ENCODE measurements at regions not wholly inside any gene's neighbourhood (a gene's known extent, or its start where the extent isn't known, plus 50 kb on each side); places are given as distances from the start of the nearest gene placed in this dataset.

DNA sequence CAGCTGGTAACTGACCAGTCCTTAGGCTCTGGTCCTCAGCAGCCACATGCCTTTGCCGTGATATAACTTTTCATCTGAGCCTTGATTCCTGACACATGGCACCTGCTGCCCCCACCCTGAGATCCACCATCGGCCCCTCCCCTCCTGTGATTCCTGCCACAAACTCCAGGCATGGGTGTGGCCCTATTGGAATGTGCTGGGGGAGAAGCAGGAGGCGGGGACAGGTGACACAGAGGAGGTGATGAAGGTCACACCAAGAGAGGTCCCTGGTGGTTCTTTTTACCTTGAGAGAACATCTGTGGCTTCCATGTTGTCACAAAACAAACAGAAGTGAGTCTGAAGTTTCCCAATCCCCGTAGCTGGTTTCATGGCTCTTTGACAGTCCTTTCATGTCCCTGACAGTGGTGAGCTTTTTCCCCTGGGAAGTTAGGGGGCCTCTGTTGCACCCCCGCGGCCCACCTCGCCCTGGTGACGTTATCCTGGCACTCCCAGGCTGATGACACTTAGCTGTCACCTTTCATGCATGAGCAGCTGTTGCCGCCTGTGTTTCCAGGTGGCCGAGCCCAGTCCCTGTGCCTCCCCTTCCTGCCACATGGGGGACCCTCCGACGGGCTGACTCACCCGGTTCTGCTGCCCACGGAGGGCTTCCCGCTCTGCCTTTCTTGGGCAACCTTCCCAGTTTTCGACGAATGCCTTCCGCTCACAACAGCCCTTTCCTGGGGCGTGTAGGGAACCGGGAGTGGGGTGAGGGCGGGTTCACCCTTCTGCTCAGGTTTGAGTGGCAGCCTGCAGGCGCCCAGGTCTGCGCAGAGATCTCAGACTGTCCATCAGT is 66.3 kb upstream of the GLI2 start:
- DNase-seq = no peak

DNA sequence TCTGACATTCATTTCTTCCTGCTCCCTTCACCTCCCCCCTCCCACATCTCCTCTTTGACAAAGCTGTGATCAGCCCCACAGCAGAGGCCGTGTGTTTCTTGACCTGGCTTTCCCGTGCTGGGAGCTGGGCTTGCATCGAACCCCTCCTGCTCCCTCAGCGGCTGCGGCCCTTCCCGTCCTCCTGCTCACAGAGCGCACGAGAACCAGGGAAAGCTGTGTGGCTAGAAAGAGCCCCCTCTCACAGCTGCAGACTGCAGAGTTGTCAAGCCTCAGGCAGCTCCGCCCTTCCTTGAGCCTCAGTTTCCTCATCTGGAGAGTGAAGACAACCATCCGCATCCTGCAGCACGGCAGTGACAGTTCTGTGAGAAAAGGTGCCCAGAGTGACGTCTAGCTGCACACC is 65.7 kb upstream of the GLI2 start:
- no peak for DNase-seq

DNA sequence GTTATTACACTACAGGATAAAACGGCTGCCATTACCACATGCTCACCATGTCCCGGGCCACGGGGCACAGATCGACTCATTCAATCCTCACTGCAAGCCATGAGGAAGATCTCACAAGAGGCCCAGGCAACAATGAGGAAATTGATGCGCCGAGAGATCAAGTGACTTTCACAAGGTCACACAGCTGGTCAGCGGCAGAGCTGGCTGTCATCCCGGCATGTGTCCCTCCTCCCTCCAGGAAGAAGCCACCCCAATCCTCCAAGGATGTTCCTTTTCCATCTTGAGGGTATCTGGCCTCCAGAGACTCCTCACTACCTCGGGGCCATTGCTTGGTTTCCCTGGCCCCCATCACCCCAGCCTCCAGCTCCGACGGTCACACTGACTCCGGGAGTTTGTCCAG is 65.3 kb upstream of the GLI2 start:
- DNase-seq = no peak

DNA sequence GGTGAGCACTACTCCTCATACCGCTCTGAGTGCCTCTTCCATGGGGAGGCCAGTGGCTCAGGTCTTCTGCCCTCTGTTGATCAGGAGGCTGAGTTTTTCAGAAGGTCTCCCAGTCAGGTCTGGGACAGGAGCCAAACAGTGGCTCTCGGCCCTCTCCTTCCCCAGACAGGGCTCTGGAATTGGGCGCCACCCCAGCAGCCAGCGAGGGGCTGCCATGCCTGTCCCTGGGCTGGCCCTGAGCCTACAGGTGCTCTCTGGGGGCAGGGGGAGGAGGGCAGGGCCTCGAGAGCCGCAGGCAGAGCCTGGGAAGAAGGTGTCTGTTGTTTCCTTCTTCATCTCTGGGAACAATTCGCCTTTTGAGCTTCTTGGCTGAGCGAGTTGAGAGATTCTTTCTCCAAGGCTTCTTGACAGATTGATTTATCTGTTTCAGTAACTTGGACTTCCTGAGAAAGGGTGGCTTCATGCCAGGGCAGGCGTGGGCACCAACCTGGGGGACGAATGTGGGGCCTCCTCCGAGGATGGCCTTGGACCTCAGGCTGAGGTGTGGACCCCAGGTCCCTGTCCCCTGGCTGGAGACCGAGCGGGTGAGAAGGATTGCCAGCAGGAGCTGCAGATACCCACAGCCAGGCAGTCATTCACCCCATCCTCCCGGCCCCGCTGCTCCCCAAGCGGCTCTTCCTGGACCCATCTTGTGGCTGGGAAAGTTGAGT is 64.7 kb upstream of the GLI2 start:
- no peak for DNase-seq

DNA sequence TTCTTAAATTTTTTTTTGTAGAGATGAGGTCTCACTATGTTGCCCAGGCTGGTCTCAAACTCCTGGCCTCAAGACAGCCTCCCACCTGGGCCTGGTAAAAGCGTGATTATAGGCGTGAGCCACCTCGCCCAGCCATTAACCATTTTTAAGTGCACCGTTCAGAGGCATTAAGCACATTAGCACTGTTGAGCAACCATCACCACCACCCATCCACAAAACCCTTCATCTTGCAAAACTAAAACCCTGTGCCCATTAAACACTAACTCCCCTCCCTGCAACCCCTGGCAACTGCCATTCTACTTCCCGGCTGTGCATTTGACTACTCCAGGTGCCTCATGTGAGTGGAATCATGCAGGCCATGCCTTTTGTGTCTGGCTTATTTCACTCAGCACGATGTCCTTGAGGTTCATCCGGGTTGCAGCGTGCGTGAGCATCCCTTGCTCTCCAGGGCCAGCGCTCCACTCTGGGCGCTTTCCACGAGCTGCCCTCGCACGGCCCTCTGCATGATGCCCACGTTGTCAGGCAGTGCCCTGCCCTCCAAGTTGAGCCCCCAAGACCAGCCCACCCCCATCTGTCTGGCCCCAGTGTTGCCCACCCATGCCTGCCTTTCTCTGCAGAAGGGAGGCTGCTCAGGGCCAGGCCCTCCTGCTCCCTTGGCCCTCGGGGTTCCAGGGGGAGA is 63.0 kb upstream of the GLI2 start:
- DNase-seq = no peak

DNA sequence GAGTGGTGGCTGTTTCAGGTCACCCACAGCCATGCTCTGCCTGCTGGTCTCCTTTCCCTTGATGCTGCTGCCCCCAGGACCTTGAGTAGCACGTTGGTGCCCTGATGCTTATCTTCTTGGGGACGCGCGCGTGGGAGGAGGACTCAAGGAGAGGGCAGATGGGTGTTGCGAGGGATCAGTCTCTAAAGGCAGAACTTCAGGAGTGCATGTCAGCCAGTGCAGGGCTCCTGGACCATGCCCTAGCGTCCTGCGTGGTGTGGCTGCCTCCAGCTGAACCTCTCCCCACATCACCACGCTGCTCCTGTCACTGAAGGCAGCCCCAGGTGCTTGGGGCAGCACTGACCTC is 62.5 kb upstream of the GLI2 start:
- no peak for DNase-seq

DNA sequence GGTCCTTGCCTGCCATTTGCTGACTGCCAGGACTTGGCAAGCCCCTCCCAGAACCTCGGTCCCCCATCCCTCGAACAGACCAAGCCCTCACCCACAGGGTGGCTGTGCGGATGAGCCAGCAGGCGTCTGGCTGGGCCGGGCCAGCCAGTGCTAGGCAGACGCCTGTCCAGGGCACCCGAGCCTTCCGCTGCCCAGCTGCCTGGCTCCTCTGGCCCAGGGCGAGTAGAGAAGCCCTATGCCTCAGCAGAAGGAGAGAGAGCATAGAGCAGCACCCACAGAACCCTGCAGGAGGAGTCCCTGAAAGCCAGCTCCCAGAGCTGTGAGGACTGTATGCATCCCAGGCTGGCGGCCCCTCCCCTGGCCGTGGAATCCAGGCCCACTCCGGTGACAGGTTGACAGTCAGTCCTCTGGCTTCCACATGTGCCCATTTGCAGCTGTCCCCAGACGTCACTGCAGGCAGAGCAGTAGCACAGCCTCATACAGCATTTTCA is 62.1 kb upstream of the GLI2 start:
- no peak for DNase-seq

DNA sequence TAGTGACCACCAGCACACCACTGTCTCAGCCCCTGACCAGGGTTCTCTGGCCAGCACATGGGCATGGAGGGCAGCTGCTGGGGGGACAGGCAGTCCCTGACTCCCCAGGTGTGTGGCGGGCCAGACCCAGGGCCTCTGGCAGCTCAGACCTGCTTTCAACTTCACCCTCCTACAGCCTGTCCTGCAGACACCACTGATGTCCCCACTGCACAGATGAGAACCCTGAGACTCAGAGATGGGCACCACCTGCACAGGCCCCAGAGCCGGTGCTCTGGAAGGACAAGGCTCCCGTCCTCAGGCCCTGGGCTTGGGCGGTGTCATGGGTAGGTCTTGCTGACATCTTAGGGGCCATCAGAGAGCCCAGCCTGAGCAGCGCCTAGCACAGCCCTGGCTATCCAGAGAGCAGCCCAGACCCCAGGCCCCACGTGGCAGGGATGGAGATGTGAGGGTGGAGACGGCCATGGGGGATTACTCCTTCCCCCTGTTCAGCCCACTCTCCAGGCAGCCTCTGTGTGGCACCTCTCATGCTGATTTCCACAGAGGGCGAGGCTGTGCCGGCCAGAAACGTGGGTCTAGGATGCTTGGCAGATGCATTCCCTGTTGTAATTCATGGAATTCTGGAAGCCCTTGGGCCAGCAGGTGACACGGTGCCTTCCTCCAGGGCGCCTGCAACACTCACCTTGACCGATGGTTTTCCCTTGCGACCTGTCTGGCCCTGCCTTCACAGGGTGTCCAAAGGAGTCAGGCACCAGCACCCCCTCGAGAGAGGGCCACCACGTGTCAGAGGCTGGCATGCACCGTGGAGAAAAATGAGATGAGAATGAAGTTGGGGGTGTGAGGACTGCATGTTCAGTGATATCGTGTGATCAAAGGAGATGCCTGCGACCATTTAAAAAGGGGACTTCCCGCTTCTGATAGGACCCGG is 61.2 kb upstream of the GLI2 start:
- DNase-seq = no peak

DNA sequence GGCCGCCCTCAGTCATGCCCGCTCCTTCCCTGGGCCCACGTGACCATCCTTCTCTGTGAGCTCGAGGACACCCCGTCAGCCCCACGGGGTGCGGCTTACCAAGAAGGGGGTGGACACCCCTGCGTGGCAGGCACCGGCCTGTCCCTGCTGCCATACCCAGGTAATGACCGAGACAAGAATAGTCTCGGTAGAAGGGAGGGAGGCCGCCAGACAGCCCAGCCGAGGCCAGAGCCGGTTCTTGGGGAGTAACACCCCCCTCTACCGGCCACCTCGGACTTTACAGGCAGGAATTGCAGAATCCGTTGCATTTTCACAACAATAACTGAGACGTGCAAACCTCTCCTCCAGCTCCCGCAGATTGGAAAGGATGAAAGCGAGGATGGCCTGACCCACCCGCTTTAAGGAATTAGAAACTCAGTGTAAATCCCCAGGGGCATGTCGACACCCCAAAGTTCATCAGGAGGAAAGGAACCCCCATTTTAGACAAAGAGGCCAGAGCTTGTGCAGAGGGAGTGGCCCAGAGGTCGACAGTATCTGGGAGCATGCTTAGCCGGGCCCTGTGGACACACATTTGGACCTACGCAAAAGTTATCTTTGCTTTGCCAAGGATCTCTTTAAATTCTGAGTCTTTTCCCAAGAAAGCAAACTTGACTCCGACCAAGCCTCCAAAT is 60.1 kb upstream of the GLI2 start:
- DNase-seq = peak; percentile 21

DNA sequence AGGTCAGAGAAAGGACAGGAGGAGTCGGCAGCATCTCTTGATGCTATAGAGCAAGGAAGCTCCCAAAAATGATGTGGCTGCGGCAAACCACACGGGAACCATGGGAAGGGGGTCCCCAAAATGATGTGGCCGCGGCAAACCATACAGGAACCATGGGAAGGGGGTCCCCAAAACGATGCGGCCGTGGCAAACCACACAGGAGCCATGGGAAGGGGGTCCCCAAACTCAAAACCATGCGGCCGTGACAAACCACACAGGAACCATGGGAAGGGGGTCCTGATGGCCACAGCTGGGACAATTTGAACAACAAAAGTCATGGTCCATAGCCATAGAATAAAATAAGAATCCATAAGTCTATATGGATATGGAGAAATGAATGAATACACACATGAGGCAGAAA is 58.4 kb upstream of the GLI2 start:
- DNase-seq = no peak

DNA sequence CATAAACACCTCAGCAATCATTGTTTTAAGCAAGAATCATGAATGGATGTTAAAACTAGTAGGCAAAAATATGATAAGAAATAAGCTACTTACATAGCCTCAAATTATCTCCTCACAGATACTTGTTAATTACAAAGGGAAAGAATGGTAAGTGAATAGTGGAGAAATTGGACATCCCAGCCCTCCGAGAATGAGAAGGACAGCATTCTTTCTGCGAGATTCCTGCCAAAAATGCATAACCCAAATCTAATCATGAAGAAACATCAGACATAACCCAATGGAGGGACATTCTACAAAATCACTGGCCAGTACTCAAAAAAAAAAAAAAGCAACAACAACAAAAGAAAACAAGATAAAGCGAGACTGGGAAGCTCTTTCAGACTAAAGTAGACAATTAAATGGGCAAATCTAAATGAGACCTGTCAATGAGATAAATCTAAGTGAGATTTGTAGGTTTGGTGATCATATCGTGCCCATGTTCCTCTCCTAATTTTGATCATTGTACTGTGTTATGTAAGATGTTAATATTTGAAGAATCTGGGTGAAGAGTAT is 57.9 kb upstream of the GLI2 start:
- DNase-seq = no peak

DNA sequence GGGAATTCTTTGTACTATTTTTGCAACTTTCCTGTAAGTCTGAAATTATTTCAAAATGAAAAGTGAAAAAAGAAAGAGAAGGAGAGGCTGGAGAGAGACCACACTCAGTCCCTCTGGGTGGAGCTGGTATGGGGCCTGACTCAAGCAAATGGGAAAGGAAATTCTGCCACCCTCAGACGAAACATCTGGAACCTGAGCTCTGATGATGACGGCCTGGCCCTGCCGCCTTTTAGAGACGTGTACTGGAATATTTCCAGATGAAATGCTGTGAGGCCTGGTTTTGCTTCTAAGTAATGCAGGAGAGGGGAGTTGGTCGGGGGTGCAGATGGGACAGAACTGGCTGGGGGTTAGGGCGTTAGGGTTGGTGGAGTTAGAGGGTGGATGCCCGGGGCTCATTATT is 57.4 kb upstream of the GLI2 start:
- no peak for DNase-seq

DNA sequence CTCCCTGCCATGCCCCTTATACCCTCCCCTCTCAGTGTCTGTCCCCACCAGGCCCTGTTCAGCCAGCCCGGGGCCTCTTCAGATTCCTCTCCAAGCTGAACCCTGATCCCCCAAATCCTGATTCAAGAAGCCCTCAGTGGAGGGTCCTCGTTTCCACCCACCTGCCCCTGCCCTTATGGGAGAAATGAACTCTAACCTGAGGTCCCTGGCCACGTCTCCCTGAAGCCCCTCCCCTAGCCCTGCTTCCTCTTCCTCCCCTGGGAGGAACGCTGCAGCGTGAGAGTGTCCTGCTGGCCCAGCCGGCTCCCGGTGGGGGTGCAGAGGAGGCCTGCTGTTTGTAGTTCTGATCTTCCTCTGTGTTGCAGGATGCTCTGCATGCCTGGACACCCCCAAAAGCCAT is 56.7 kb upstream of the GLI2 start:
- no peak for DNase-seq

DNA sequence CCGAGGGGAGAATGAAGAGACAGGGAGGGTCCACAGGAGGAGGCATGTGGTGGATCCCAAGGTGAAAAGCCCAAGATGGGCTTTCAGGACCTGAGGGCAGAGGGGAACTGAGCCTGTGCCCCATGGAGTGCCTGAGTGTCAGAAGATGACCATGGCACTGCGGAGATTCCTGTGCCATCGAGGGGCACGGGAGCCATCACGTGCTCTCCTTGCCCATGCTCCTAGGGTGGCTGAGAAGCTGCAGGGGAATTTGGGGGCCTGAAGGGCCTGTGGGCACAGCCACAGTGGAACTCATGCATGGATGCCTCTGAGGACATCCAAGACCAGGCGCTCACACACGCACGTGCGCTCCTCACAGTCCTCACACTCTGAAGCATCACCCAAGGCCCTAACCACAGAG is 56.1 kb upstream of the GLI2 start:
- DNase-seq = no peak

DNA sequence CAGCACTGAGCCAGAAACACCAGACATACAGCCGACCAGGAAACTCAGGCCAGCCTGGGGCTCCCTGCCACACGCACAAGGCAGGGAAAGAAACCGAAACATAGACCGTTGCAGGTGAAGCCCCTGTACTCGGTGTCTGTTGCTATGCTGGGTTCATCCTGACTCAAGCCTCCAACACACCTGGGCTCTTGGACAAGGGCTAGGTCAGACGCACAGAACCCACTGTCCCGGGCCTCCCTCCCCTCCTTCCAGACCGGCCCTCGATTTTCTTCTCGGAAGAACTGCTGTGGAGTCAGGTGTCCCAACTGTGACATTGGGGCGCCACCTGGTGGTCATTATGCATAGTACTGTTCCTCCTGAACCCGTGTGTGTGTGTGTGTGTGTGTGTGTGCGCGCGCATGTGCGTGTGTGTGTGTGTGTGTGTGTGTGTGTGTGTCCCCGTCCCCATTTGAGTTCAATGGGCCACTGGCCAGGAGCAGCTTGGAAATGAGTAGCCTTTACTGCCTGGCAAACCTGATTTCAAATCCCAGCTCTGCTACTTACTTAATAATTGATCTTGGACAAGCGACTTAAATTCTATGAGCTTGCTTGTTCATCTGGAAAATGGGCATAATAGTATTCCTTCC is 55.4 kb upstream of the GLI2 start:
- DNase-seq = peak; percentile 61

DNA sequence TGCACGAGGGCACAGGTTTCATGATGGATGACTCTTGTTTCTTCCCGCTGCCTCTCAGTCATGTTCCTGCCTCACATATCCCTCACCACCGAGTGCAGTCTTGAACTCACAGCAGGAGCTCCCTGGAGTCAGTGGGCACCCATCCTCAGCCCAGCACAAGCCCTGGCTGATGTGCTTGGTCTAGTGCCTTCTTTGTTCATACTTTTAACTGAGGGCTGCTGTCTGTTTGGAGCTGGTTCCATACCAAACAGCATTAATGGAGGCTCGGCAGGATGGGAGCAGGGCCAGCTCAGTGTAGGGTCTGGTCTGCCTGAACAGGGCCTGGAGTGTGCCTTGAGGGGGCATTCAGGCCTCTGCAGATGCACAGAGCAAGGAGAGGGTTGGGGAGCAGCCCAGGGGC is 54.5 kb upstream of the GLI2 start:
- no peak for DNase-seq

DNA sequence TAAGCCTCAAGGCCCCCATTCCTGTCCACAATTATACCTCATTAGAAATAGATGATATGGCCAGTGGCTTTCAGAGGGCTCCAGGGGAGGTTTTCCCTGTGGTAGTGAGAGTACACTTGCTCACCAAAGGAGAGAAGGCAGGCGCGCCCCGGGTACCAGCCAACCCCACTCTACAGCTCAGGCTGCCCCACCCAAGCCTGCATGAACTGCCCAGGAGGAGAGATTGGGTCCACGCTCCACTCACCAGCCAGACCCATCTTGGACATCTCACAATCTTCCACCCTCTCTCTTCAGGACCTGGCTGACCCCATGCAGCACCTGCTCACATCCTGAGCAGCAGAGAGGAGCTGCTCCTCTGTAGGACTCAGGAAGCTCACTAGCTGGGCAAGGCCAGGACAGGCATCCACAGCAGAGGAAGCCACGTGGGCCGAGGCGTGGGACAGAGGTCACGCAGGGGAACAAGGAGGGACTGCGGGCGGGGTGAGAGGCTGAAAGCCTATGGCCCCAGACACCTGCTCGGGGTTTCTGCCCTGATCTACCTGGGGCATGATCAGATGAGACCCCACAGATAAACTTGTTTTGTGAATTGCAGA is 53.9 kb upstream of the GLI2 start:
- no peak for DNase-seq

DNA sequence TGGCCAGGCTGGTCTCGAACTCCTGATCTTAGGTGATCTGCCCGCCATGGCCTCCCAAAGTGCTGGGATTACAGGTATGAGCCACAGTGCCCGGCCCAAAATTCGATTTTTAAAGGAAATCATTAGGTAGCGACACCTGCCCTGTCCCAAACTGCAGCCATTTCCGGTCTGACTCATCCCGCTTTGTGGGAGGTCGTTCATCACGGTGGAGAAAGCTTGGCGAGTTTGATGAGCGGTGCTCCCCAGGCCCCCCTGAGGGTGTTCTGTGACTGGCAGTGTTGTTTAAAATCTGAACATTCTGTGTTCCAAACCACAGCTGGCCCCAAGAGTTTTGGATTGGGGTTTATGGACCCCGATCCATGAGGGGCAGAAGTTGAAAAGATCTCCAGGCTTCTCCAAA is 53.0 kb upstream of the GLI2 start:
- no peak for DNase-seq

DNA sequence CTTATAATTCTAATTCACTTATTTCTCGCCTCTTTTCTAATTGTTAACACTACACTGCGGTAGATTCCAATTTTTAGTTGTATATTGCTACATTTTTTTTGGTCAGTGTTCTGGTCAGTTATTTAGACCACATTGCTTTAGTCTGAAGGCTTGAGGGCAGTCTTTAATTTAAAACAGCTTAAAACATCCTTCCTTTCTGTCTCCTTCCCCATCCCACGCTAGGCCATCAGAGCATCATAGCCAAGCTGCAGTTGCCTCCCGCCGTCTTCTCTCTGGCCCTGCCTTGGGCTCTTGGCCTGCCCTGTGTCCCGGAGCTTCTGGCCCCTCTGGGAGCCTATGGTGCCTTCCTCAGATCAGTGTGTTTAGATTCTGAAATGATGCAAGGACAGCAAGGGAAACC is 52.6 kb upstream of the GLI2 start:
- DNase-seq = no peak

DNA sequence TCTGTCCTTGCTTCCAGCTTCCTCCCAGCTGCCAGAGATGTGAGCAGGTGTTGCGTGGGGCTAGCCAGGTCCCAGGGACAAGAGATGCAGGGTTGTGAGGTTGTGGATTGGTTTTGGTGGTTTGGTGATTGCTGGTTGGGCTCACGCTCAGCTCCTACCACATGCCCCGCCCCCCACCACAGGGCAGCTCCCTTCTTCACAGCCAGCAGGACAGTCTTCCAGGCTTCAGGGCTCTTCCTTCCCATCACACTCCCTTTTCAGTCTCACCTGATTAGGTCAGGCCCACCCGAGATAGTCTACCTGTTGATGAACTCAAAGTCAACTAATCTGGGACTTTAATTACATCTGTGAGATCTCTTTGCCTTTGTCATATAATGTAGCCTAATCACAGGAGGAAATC is 52.0 kb upstream of the GLI2 start:
- DNase-seq = no peak
